Ureter (tissue), 1 donor: ENCODE measurements at regions not wholly inside any gene's neighbourhood (a gene's known extent, or its start where the extent isn't known, plus 50 kb on each side); places are given as distances from the start of the nearest gene placed in this dataset.
"Not testable (repeated sequence)": the region's sequence is repeated elsewhere in the genome, so short reads cannot be mapped to it uniquely, and the experiment has no call there.

Experiments used
- DNase-seq: peaks from one replicate; pipeline ENCODE4 v3.0.0-alpha.2; 2020; ENCODE audit warnings: low spot score
- donor health status: DM: yes; HTN: yes; CAD: no.

GRCh38 chr20:40073535-40074111 lies 615.4 kb downstream of the MAFB start:
- no peak for DNase-seq

- no peak for DNase-seq
Observed at GRCh38 chr20:40072907-40073306, 616.1 kb downstream of the MAFB start.

GRCh38 chr20:40056171-40056570 lies 632.9 kb downstream of the MAFB start:
- no peak for DNase-seq

GRCh38 chr20:40055711-40056110 lies 633.3 kb downstream of the MAFB start:
- DNase-seq: no peak

- DNase-seq: no peak
Observed at GRCh38 chr20:40054311-40054710, 634.7 kb downstream of the MAFB start.

- DNase-seq: no peak
Observed at GRCh38 chr20:40050596-40050995, 638.4 kb downstream of the MAFB start.

- no peak for DNase-seq
Observed at GRCh38 chr20:40049854-40050253, 639.2 kb downstream of the MAFB start.

GRCh38 chr20:40046703-40047102 lies 642.3 kb downstream of the MAFB start:
- DNase-seq: no peak

GRCh38 chr20:40037511-40037910 lies 651.5 kb downstream of the MAFB start:
- DNase-seq: no peak

- DNase-seq: no peak
Observed at GRCh38 chr20:40029589-40029988, 659.4 kb downstream of the MAFB start.

- DNase-seq: no peak
Observed at GRCh38 chr20:40019510-40019909, 669.5 kb downstream of the MAFB start.

- no peak for DNase-seq
Observed at GRCh38 chr20:40017765-40018164, 671.3 kb downstream of the MAFB start.

GRCh38 chr20:40016890-40017289 lies 672.1 kb downstream of the MAFB start:
- no peak for DNase-seq

GRCh38 chr20:40016392-40016791 lies 672.6 kb downstream of the MAFB start:
- no peak for DNase-seq

GRCh38 chr20:40012026-40012425 lies 677.0 kb downstream of the MAFB start:
- not testable (repeated sequence) for DNase-seq

GRCh38 chr20:40010483-40010882 lies 678.6 kb downstream of the MAFB start:
- DNase-seq: no peak

GRCh38 chr20:40009542-40009941 lies 679.5 kb downstream of the MAFB start:
- no peak for DNase-seq

GRCh38 chr20:40008177-40008576 lies 680.9 kb downstream of the MAFB start:
- DNase-seq: no peak

- DNase-seq: no peak
Observed at GRCh38 chr20:40006168-40006860, 682.7 kb downstream of the MAFB start.

GRCh38 chr20:40004092-40004491 lies 684.9 kb downstream of the MAFB start:
- not testable (repeated sequence) for DNase-seq

GRCh38 chr20:39993742-39994141 lies 695.3 kb downstream of the MAFB start:
- DNase-seq: no peak

GRCh38 chr20:39990692-39991091 lies 698.3 kb downstream of the MAFB start:
- DNase-seq: no peak

GRCh38 chr20:39988991-39989390 lies 700.0 kb downstream of the MAFB start:
- no peak for DNase-seq
